Embryonic facial prominence (tissue), 1 donor: ENCODE measurements at regions not wholly inside any gene's neighbourhood (a gene's known extent, or its start where the extent isn't known, plus 50 kb on each side); places are given as distances from the start of the nearest gene placed in this dataset.
A peak's percentile ranks its signal among the peaks of the same experiment; 100 is the strongest.

Experiments used
- DNase-seq: peaks from one replicate; pipeline ENCODE4 v3.0.0-alpha.2; 2016; ENCODE audit errors: extremely low spot score

DNA sequence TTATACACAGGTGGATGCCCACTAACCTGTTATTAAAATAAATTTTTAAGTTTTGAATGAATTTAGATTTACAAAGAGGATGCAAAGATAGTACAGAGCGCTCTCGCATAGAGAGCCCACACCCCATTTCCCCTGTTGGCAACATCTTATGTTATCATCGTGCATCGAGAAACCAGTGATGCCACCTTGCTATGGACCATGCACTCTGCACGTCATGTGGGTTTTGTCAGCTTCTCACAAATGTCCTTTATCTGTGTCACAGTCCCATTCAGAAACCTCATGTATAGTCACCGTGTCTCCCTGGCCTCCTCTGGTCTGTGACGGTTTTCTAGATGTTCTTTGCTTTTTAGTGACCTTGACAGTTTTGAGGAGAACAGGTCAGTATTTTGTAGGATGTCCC is 60.0 kb downstream of the ING1 start:
- DNase-seq = no peak

DNA sequence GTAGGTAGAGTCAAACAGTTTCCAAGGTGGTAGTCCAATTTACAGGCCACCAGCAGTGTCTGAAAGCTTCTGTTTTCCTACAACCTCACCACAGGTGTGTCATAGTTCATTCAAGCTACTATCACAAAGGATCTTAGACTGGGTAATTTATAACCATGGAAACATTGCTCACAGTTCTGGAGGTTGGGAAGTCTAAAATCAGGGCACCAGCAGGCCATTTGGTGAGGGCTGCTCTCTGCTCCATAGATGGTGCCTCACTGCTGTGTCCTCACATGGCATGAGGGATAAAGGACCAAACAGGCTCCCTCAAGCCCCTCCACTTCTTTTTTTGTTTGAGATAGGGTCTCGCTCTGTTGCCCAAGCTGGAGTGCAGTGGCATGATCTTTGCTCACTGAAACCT is 60.6 kb downstream of the ING1 start:
- no peak for DNase-seq

DNA sequence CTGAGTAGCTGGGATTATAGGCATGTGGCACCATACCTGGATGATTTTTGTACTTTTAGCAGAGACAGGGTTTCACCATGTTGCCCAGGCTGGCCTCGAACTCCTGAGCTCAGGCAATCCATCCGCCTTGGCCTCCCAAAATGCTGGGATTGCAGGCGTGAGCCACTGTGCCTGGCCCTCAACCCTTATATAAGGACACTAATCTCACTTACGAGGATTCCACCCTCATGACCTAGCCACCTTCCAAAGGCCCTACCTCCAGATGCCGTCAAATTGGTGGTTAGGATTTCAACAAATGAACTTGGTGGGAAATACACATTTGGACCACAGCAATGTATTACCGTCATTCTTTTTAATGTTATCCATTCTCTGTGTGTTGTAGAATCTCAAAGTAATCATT is 61.0 kb downstream of the ING1 start:
- no peak for DNase-seq

DNA sequence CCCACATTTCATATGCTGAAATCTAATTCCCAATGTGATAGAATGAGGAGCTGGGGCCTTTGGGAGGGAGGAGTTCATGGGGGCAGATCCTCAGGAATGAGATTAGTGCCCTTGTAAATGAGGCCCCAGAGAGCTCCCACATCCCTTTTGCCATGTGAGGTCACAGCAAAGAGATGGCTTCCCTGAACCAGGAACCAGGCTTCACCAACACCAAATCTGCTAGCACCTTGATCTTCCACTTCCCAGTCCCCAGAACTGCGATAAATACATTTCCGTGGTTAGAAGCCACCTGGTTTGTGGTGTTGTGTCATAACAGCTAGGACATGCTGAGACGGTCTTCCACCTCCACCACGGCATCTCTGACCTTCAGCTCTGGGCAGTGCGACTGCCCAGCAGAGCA is 62.1 kb downstream of the ING1 start:
- no peak for DNase-seq

DNA sequence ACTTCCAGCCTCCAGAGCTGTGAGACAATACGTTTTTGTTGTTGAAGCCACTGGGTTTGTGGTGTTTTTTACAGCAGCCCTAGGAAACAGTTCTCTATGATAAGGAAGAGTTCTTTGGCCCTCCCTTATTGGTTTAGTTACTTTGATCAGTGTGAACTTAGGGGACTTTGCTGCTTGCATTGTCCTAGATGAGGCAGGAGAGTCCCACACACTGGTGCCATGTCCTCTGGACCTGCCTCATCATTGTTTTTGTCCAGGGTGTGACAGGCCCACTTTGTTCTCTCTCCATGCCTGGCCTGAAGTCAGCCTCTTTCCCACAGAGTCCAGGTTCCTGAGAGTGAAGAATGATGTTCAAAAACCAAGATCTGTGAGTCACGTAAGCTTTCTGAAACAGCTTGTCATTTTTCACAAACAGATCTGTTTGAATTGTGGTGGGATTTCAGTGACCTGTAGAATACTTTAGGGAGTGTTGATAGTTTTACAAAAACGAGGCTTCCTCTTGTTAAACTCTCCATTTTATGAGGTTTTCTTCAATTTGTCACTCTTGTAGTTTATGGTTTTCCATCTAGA is 63.8 kb downstream of the ING1 start:
- DNase-seq = no peak

DNA sequence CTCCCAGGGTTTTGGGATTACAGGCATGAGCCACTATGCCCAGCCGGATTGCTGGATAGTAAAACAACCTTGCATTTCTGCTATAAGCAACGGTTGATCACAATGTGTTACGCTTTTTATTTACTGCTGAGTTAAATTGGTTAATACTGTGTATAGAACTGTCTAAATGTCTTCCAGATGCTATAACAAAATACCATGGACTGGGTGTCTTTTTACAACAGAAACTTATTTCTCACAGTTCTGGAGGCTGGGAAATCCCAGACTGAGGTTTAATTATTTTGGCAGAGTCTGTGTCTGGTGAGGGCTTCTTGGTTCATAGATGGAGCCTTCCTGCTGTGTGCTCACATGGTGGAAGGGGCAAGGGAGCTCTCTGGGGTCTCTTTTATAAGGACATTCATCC is 65.5 kb downstream of the ING1 start:
- peak; percentile 55 for DNase-seq

DNA sequence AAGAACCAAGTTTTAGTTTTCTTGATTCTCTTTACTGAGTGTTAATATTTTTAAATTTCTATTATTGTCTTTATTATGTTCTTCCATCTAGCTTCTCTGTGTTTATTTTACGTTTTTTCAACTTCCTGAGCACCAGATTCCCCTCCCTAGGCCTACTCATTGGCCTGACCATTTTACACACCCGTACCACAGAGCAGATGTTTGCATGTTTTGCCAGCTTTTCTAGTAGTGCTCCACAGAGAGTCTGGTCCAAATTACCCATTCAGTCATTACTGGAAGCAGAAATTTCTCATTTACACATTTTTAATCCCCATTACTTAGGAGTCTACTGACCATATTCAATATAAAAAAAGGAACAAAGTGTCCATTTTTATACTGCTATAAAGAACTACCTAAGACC is 66.9 kb downstream of the ING1 start:
- DNase-seq = no peak

DNA sequence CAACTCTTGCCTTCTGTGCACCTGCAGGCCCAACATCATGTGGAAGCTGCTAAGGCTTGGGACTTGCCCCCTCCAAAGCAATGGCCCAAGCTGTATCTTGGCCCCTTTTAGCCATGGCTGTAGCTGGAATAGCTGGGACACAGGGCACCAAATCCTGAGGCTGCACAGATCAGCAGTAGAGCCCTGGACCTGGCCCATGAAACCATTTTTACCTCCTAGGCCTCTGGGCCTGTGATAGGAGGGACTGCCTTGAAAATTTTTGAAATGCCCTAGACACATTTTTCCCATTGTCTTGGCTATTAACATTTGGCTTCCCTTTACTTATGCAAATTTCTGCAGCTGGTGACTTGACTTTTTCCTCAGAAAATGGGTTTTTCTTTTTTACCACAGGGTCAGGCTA is 68.7 kb downstream of the ING1 start:
- no peak for DNase-seq

DNA sequence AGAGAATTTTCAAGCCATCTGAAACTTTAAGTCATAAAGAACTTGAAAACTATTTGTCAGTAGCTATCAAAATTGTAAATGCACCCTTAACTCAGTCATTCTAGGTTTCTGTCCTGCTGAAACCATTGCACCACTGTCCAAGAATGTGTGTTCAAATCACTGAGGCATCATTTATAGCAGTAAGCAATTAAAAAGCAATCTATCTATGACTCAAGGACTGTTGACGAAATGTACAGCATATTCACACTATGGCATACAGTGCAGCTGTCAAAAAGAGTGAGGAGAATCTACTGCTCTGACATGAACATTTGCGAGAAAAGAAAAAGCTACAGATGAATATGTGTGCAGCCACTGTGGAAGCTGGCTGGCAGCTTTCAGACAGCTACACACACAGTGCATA is 71.2 kb downstream of the ING1 start:
- DNase-seq = no peak

DNA sequence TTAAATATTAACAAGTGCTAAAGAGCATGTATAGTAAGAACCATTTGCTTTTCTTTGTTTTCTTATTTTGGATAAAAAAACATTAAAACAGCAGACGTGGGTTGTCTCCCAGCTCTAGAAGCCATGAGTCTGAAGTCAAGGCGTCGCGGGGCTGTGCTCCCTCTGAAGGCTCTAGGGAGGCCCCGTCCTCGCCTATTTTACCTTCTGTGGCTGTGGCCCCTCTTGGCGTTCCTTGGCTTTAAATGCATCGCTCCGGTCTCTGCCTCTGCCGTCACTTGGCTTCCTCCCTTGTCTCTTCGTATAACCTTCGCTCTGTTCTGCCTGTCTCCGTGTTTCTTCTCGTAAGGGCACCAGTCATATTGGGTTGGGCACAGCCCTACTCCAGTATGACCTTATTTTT is 75.3 kb downstream of the ING1 start:
- DNase-seq = no peak

DNA sequence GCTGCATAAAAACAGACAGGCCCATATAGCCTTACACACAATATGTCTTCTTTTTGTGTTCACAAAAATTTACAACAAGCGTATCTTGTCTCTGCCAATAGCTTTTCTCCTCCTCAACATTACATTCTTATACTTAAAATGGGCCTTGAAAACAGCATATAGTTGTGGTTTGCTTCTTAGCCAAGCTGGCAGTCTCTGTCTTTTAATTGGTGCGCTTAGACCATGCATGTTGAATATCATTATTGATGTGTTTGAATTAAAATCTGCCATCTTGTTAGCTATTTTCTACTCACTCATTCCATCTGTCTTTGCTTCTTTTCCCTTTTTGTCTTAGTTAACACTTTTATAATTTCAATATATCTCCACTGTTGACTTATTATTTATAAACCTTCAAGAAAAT is 76.4 kb downstream of the ING1 start:
- DNase-seq = no peak

DNA sequence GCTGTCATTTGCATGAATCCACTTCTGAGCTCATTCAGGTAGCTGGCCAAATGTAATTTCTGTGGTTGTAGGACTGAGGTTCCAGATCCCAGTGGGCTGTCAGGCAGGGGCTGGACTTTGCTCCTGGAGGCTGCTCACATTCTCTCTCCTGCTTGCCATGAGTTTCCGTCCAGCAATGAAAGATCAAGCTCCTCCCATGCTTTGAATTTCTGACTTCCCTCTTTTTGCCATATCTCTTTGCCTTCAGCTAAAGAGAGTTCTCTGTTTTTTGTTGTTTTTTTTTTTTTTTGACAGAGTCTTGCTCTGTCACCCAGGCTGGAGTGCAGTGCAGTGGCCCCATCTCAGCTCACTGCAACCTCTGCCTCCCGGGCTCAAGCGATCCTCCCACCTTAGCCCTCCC is 76.9 kb downstream of the ING1 start:
- no peak for DNase-seq

DNA sequence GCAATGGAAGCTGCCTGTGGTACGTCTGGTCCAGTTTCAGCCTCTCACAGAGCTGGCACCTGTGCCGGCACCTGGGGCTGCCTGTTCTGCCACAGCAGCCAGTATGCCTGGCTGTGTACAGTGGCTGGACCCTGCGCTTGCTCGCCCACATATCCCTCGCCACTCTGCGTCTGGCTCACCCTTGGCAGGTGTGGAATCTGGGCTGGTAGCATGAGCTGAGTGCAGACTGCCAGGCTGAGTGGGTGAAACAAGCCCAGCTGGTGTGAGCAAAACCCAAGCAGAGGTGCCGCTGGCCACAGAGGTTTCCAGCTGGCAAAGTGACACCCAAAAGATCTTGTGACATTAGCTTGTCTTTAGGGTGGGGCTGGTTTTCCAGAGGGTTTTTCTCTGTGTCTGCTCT is 80.7 kb downstream of the ING1 start:
- DNase-seq = no peak

DNA sequence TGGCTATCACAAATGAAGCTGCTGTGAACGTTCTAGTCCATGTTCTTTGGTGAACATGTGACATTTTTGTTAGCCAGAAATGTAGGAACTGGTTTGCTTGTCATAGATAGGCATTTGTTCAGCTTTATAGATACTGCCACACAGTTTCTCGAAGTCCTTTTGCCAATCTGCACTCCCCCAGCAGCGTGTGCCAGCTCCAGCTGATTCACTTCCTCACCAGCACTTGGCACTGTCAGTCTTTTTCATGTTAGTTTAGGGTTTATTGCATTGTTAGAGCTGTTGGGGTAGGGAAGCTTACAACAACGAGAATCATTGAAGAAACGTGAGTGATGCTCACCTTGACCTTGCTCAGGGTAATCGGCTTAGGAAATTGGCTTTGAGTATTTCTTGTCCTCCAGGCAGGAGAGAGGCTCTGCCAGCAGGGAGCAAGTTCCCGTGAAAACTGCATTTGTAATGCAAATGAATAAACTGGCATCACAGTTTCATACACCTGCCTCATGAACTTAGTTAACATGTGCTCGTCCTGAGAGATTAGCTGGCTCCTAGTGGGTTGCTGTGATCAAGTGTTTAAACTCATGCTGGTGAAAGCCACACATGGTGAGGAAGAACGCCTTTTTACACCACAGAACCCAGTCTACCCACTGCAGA is 83.9 kb downstream of the ING1 start:
- DNase-seq = no peak

DNA sequence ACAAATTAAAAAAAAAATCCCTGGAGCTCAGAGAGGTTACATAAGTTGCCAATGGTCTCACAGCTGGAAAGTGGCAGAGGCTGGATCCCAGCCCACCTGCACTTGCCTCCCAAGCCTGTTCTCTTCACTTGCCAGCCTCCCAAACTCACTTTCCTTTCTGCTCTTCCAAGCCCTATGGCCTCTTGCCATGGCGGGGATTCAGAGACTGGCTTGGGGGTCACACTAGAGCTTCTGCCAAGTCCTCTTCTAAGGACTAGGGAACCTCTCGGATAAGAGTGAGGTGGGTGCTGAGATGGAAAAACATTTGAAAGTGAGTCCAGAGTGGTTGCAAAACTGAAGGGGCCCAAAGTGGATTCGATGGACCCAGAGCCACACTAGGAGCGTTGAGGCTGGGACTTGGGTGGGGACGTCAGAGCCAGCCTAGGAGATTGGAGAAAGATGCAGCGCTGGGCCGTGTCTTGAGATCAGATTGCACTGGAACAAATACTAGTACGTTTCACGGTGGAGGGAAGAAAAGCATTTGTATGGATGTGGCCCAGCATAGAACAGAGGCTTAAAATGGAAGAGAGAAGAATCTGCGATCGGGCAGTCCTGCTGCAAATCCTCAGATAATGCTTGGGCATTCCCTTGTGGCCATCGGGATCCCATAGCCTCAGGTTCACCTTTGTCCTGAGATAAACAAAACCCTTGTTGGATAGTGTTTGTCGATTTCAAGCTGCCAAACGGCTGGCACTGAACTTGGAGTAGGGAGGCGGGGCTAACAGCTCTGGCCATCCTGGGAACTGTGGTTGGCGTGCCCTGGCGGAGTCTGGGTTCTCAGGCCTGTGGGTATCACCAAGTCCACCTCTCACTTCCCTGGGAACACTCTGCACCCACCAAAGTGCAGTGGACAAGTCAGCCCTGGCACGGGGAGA is 84.8 kb downstream of the ING1 start:
- DNase-seq = no peak

DNA sequence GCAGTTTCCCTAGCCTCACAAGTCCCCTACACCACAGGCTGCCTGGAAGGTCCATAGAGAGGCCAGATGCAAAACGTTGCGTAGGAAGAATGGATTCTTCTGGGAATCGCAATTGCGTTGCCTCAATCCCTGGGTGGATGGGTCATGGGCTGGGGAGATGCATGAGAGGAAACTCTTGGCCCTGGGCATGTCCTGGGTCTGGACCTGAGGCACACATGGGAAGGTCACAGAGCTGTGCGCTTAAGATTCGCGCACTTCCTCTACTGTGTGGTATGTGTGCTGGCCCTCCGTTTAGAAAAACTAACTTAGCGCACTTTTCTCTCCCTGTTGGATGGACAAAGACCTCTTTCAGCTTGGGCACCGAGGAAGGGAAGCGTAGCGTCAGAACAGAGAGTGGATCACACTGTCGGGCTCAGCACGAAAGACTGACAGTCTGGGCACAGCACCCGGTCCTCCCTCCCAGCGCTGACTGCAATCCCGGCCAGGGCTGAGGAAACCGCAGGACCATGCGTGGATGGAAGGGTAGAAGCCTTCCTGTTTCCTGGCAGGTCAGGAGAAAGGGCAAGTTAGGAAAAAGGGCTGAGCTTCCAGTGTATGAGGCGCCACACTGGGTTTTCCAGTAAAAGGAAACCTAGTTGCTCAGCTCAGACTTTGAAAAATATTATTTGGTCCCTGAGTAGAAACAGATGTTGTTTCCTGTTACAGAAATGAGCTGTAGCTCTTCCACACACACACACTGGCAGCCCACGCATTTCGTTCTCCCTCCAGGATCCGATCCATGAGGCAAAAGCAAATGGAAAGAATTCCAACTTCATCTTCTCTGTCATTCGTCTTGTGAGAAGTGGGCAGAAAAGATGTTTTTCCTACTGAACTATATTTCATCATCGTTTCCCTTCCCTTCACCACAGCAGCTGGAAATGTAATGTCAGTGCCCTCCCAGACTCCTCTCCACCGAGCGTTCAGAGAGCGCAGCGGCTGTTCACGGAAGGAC is 86.0 kb downstream of the ING1 start:
- peak; percentile 89 for DNase-seq

DNA sequence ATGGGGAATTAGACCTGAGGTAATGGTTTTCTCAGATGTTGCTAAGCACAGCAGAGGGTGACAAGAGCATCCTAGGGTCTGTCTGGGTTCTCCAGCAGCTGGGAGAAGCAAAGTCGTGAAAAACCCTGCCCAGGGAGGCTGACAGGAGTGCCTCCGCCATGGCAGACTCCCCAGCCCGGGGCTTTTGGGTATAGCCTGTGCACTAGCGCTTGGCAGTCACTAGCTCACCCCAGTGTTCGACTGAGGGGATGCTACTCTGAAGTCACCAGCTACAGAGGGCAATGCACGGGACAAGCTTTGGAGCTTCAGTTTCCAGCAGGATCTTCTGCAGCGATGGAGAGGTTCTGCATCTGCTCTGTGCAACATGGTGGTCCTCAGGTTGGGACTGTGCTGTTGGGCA is 87.5 kb downstream of the ING1 start:
- no peak for DNase-seq

DNA sequence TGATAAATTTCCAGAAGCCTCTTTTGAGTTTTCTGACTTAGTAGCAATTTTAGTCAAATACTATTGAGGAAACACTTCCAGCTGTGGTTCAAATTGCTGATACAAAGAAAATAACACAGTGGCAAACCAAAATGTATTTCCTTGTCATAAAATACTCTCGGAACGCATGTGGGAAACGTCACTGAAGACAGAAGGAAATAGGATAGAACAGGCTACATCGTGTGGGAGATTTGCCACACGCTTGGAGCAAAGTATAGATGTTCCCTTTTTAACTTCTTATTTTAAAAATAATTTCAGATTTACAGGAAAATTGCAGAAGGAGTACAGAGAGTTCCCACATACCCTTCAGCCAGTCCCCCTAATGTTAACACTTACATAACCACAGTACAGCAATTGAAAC is 88.8 kb downstream of the ING1 start:
- DNase-seq = peak; percentile 24

DNA sequence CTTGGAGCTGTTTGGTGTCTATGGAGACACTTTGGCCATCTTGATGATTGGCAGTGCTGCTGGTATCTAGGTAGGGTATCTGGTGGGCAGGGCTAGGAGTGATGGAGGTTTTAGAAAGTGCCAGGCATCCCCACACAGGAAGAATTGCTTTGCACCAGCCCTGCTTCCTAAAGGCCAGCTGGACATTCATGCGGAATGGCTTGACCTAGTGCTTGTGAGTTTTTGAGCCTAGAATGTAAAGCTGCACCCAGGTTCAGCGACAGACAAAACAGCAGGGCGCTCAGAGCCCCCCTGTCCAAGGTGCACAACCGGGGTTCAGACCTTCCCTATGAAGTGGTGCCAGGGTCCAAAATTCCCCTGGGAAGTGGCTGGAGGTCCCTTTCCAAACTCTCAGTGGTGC is 93.1 kb downstream of the ING1 start:
- no peak for DNase-seq

DNA sequence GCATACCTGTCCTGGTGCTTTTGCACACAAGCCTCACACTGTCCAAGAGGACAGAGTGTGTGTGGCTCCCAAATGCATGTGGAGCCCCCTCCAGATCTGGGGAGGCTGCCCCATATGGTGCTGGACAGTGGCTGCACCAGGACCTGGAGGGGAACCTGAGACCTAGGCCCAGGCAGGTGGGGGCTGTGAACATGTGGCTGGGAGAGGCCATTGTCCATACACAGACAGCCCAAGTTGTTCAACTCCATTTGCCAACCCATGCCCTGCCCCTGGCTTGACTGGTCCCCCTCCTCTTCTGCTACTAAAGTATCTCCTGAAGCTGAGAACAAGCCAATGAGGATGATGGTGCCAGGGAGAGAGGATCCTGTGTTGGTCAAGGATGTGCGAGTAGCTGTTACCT is 94.0 kb downstream of the ING1 start:
- DNase-seq = no peak

DNA sequence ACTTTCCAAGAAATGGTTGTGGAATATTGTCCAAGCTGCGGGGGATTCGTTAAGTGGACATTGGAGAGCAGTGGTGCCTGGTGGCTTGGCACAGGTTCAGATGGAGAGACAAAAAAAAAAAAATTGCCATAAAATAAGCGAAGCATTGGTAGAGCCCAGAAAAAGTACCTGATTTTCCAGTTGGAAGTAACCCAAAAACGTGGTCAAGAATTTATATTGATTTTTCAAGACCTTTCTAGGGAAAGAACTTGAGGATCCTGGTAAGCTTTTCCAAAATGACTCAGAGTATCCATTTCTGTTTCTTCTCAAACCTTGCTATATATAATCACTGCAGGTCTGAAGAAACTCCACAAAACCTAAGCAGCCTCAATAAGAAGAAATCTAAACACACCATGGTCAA is 94.6 kb downstream of the ING1 start:
- DNase-seq = no peak
